ENCODE measurements at regions not wholly inside any gene's neighbourhood (a gene's known extent, or its start where the extent isn't known, plus 50 kb on each side); places are given as distances from the start of the nearest gene placed in this dataset.

- ATAC-seq = no peak
Observed at GRCh38 chr13:53513226-53513625, 484.6 kb downstream of the OLFM4 start.

- no peak for ATAC-seq
Observed at GRCh38 chr13:53520132-53520531, 491.5 kb downstream of the OLFM4 start.

DNA sequence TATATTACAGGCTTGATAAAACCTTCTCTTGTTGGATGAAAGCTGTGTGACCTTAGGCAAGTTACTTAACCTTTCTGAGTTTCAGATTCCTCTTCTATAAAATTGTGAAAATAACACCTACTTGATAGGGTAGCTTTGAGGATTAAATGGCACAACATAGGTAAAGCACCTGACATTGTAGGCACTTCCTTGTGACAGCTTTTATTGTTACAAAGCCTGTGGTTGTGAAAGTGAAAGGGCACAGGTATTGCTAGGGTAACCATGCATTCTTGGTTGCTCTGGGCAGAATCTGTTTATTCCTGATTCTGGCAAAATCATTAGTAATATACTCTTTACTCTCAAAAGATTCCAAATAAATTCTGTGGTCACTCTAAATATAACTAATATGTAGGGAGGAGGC, 493.4 kb downstream of the OLFM4 start:
- ATAC-seq = no peak

DNA sequence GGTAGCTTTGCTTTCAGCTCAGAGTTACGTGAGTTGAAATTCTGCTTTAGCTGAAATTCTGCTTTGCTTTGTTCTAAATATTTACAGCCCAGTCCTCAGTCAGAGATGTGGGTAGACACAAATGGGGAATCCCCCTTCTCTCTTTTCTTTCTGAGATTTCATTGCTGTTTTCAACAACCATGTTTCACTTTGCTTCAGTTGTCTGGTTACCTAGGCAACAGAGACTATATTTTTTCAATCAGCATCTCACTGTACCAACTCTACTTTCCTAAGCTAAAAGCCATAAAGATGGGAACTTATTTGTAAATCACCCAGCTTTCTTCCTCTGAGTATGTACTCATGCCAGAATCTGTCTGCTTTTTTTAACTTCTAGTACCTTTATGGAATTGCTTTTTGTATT, 509.0 kb downstream of the OLFM4 start:
- no peak for ATAC-seq

DNA sequence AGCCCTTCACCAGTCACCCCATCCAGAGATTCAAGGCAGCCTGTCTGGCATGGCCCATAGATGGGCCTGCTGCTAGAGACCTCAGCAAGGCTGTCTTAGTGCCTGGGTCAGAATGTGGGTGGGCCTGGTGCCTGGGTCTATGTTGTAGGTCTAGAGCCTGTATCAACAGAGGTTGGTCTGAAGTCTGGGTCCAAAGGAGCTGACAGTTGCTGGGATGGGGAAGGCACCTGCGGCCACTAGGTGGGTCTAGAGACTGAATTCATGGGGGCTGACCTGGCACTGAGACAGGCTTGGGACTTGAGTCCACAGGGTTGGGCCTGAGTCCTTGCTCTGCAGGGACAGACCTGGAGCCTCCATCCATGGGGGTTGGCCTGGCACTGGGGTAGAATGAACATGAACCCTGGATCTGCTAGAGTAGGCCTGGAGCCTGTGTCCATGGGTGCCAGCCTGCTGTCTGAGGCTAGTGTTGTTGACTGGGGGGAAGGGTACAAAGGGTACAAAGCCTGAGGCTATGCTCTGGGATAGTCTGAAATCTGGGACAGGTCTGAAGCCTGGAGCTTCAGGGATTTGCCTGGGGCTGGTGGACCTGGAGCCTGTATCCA, 516.8 kb downstream of the OLFM4 start:
- ATAC-seq = no peak

DNA sequence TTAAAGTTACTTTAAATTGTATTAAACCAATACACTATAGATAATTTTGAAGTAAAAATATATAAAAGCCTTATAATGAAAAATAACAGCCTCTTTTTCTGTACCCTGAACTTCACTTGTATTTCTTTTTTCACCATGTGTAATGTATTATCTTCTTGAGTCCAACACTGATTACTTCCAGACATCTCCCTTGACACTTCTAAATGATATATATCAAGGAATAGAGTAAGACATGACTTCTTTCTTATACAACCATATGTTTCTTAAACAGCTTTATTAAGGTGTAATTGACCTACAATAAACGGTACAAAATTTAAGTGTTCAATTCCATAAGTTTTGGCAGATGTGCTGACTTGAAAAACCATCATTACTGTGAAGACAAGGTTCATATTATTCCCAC, 531.9 kb downstream of the OLFM4 start:
- ATAC-seq = no peak

DNA sequence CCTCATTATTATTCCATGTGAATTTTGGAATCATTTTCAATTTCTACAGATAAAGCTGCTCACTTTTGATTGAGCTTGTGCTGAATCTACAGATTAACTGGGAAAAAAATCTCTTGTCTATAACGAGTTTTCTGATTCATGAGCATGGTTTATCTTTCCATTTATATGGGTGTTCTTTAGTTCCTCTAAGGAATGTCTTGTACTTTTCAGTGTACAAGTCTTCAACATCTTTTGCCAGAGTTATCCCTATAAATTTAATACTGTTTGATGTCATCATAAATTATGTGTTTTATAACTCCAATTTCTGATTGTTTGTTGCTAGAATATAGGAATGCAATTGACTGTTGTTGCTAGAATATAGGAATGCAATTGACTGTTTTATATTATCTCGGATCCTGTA, 533.8 kb downstream of the OLFM4 start:
- no peak for ATAC-seq

DNA sequence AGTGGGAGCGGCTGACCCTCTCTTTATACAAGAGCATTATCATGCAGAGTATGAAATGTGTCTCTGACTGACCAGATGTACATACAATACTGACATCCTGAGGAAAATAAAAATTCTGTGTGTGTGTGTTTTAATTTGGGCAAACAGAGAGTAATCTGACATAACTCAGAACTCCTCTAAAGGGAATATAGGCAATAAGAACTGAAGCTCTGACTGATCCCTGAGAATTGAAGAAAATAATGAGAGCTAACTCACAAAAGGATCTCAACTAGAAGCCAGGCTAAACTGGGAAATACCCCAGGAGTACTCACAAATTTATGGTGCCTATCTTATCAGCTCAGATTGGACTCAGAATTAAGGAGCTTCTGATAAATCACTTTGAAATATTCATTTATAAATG, 539.9 kb downstream of the OLFM4 start:
- ATAC-seq = no peak

DNA sequence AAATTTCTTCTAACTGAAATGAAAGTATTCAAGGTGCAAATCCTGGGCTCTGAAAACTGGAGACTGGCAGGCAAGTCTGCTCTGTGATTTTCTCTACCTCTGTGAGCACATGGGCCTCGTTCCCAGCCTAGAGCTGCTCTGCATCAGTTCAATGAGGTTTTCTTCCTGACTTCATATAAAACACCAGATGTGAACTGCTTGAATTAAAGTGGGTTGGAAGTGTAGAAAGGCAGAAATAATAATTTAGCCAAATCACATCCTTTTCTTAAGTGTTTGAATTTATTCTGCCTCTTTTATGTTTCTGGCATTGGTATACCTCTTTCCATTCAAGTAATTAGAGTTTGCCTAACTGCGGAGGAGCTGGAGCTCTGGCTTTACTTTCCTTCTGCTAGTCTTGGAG, 540.8 kb downstream of the OLFM4 start:
- no peak for ATAC-seq

GRCh38 chr13:53601113-53601512, 572.5 kb downstream of the OLFM4 start:
- no peak for ATAC-seq

DNA sequence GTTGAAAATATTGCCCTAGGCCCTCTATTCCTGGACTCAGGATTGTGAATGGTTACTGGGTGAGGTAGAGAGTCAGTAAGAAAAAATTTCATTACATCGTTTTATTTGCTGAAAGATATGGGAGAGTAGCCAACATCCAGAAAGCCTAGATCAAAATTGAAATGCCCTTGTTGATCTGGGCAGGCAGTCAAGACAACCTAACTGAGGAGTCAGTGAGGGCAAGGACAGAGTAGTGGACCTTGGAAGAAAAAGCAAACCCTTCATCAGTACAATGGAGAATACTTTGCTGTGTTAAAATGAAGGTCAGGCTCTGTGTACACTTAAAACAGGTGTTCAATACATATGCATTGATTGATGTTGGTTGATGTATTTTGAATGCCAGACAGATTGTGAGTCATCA, 576.7 kb downstream of the OLFM4 start:
- ATAC-seq = no peak

GRCh38 chr13:53612200-53612599, 583.6 kb downstream of the OLFM4 start:
- ATAC-seq = no peak

- ATAC-seq = no peak
Observed at GRCh38 chr13:53622456-53622855, 593.8 kb downstream of the OLFM4 start.

GRCh38 chr13:53623146-53623545, 594.5 kb downstream of the OLFM4 start:
- ATAC-seq = no peak

- no peak for ATAC-seq
Observed at GRCh38 chr13:53631511-53631910, 602.9 kb downstream of the OLFM4 start.

GRCh38 chr13:53638040-53638439, 609.4 kb downstream of the OLFM4 start:
- no peak for ATAC-seq

DNA sequence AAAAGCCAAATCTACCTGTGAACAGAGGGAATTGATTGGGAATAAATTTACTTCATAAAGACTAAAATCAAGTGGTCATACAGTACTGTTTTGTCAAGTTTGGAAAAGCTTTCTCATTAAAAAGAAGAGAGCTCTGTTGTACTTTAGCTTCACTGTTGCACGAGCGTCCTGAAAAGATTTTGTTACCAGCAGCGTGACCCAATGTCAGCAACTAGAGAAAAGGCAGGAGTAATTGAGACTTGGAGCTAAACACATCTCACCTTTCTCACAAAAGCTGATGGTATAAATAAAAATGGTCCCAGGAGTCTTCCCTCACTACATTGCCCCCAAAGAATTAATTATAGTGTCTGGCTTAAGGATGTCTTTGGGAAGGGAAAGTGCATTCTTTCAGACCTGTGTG, 613.7 kb downstream of the OLFM4 start:
- ATAC-seq = no peak

- no peak for ATAC-seq
Observed at GRCh38 chr13:53648673-53649072, 620.1 kb downstream of the OLFM4 start.

GRCh38 chr13:53672005-53672404, 643.4 kb downstream of the OLFM4 start:
- ATAC-seq = no peak

DNA sequence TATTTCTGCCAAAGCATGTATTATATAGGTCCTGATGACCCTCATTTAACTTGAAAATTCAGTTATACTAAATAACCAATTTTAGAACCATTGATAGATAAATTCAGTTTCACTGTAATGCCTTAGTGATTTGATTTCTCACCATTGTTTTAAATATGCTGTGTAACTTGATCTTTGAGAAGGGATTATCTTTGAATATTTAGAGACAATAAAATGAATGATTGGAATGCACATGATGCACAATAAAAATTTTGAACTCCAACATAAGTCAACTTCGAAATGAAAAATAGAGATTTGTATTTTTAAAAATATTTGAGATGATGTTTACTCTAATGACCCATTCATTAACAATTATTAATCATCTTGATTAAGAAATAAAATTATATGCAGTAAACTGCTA, 654.5 kb downstream of the OLFM4 start:
- no peak for ATAC-seq

DNA sequence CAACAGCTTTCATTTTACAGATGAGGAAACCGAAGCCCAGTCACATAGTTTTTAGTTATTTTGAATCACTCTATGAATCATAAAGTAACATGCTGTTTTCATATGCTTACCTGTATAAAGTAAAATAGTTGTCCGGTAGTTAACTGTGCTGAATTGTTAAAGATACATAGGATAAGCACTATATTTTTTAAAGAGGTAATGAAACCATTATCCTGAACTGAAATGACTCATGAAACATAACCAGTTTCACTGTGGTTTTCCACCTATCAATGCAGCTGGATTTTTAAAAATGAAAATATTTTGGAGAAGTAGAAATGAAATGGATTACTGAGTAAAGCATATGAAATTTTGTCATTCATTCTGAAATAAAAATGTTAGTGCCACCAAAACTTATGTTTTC, 655.0 kb downstream of the OLFM4 start:
- no peak for ATAC-seq

DNA sequence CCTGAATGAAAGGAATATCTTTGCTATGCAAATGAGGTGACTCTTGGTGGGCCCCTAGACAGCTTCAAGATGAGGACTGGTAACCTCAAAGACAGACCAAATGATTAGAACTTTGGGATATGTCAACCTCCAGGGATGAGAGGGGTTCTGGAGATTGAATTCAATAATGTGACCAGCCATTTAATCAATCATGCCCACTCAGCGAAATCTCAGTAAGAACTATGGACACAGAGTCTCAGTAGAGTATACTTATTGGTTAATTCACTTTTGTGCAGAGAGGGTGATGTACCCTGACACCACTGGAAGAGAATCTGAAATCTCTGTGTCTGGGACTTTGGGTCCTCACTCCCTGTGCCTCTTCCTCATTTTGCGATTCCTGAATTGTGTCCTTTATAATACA, 662.8 kb downstream of the OLFM4 start:
- ATAC-seq = no peak

- ATAC-seq = no peak
Observed at GRCh38 chr13:53694814-53695532, 666.4 kb downstream of the OLFM4 start.

DNA sequence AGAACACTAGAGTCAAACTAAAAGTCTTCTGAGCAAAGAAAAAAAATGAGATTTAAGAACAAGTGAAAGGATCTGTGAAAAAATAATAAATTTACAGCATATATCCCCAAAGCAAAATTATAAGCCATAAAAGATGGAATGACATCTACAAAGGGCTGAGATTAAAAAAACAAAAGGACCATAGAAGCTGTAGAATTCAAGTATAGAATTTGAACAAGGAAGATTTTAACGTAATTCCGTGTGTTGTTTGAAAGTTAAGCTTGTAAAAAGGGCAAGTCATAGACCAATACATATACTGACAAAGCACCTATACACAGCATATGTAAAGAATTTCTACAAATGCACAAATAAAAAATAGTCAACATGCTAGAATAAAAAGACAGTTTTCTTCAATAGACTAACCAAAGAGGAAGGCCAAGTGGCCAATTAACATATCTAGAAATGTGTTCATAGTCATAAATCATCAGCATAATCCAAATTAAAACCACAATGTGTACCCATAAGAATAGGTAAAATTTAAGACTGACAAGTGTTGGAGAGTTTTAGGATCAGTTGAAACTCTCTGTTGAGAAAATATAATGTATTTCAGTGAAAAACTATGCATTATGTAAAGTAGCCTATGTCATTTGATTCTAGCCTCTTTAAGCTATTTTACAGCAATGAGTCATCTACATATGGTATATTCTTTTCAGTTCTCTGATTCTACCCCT, 674.9 kb downstream of the OLFM4 start:
- no peak for ATAC-seq

Data from esophagus mucosa (tissue), 1 donor.